C4-2B (cell line): ENCODE measurements at regions not wholly inside any gene's neighbourhood (a gene's known extent, or its start where the extent isn't known, plus 50 kb on each side); places are given as distances from the start of the nearest gene placed in this dataset.

Experiments used
- ZFX ChIP-seq: fragments of 450-650 bp; IDR thresholded peaks from 2 replicates; pipeline ENCODE4 v1.6.1; 2017
- TF ChIP-seq, protein P1 (sequence below): fragments of 450-650 bp; conservative IDR thresholded peaks from 2 replicates; pipeline ENCODE4 v1.5.1; 2017; ENCODE audit warnings: mild to moderate bottlenecking

DNA sequence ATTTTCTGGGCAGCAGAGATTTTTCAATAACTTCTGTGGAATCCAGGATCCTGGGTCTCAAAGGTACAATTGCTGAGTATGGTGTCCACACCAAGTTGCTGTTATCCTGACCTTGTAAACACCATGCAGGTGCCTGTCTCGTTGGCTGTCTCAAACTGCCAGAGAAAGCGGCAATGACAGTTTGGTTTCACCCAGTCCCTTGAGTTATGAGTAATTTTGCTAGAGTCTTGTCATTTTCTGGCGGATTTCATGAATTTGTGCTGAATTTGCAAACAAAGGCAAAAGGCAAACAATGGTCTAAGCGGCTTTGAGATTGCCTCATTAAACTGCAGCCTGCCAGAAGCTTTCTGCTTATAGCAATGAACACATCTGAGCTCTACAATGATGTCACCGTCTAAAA is 847.9 kb downstream of the RAB28 start:
- TF ChIP-seq, protein P1, sequence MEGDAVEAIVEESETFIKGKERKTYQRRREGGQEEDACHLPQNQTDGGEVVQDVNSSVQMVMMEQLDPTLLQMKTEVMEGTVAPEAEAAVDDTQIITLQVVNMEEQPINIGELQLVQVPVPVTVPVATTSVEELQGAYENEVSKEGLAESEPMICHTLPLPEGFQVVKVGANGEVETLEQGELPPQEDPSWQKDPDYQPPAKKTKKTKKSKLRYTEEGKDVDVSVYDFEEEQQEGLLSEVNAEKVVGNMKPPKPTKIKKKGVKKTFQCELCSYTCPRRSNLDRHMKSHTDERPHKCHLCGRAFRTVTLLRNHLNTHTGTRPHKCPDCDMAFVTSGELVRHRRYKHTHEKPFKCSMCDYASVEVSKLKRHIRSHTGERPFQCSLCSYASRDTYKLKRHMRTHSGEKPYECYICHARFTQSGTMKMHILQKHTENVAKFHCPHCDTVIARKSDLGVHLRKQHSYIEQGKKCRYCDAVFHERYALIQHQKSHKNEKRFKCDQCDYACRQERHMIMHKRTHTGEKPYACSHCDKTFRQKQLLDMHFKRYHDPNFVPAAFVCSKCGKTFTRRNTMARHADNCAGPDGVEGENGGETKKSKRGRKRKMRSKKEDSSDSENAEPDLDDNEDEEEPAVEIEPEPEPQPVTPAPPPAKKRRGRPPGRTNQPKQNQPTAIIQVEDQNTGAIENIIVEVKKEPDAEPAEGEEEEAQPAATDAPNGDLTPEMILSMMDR, result no peak
- TF ChIP-seq ZFX, result no peak
